Memory B cell (primary cell): ENCODE measurements at regions not wholly inside any gene's neighbourhood (a gene's known extent, or its start where the extent isn't known, plus 50 kb on each side); places are given as distances from the start of the nearest gene placed in this dataset.
"Not testable (repeated sequence)": the region's sequence is repeated elsewhere in the genome, so short reads cannot be mapped to it uniquely, and the experiment has no call there.

Source experiments
- ATAC-seq: fragments of 150-1000 bp; cut with Tn5 transposase; 2 replicates; pipeline ENCODE4 v1.10.0; 2021; ENCODE audit warnings: low read depth, mild to moderate bottlenecking, moderate library complexity
- DNase-seq, 2 donors: peaks; one replicate each; pipeline ENCODE4 v3.0.0; 2022; ENCODE audit warnings: low spot score in 2 of 2
- H3K27ac Mint-ChIP-seq: one replicate; pipeline ENCODE4 v1.8.0; 2022; ENCODE audit warnings: mild to moderate bottlenecking, moderate library complexity, mixed read lengths
- H3K27me3 Mint-ChIP-seq: one replicate; pipeline ENCODE4 v1.8.0; 2022; ENCODE audit warnings: mixed read lengths
- H3K36me3 Mint-ChIP-seq: one replicate; pipeline ENCODE4 v1.8.0; 2022; ENCODE audit warnings: mild to moderate bottlenecking, mixed read lengths
- H3K4me1 Mint-ChIP-seq: one replicate; pipeline ENCODE4 v1.8.0; 2022; ENCODE audit warnings: mixed read lengths
- H3K4me3 Mint-ChIP-seq: one replicate; pipeline ENCODE4 v1.8.0; 2022; ENCODE audit warnings: mild to moderate bottlenecking, moderate library complexity, mixed read lengths
- H3K9me3 Mint-ChIP-seq: one replicate; pipeline ENCODE4 v1.8.0; 2022; ENCODE audit warnings: mixed read lengths

DNA sequence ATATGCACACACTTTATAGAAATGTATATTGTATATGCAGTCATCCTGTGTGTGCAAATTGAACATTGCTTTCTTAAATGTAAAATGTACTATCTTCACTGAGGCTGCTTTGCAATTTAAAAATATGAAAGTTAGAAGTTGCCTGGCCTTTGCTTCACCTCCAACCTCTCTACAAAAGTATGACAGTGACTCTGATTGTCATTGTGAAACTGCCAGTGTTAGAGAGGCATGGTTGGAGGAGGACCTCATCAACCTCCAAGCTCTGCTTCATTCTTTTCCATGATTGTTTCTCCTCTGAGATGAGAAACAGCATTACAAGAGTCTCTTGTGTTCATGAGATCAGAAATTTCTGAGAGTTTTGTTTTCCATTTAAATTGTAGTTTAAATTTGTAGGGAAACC, 185.5 kb downstream of the ZC3H11B start:
- H3K4me3 Mint-ChIP-seq, result no peak overlapping the region
- H3K9me3 Mint-ChIP-seq, result no peaks in the 10 kb centered on the region
- H3K27me3 Mint-ChIP-seq, result no peaks in the 10 kb centered on the region
- no peak for ATAC-seq
- H3K36me3 Mint-ChIP-seq, result no peaks in the 10 kb centered on the region
- H3K27ac Mint-ChIP-seq, result no peak overlapping the region
- no peaks in the 10 kb centered on the region for H3K4me1 Mint-ChIP-seq
- no peak for DNase-seq

DNA sequence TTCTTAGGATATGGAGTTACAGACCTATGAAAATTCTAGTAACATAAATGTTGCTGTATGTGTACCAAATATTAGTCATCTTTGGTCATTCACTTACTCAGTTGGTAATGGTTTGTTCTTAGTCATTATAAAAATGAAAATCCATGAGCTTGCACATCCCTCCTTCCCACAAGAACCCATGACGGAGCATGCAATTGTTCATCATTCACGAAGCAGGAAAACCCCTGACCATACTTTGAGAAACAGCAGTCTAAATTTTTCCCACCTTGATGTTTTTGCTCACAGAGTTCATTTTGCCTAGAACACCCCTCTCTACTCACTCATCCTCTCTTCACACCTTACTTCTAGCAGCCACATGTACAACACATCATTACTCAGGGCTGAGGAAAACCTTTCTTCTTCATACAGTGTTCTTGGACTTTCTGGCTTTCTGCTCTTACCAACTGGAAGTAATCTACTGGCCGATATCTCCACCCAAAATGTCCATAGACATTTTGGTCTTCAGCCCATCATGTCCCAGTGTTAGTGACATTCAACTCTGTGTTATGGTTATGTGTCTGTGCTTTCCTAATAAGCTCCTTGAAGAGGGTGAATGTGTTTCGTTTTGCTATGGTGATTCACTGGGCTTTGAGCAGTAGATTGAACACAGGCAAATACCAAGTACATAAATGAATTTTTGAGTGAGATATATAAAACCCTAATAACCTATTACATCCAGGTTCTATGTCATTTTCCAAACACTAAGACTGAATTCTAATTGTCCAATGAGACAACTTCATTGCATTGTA, 189.9 kb downstream of the ZC3H11B start:
- DNase-seq, result no peak
- H3K4me3 Mint-ChIP-seq, result no peak overlapping the region
- no peaks in the 10 kb centered on the region for H3K9me3 Mint-ChIP-seq
- no peaks in the 10 kb centered on the region for H3K36me3 Mint-ChIP-seq
- H3K27ac Mint-ChIP-seq, result no peak overlapping the region
- no peaks in the 10 kb centered on the region for H3K4me1 Mint-ChIP-seq
- H3K27me3 Mint-ChIP-seq, result no peaks in the 10 kb centered on the region
- ATAC-seq, result no peak

DNA sequence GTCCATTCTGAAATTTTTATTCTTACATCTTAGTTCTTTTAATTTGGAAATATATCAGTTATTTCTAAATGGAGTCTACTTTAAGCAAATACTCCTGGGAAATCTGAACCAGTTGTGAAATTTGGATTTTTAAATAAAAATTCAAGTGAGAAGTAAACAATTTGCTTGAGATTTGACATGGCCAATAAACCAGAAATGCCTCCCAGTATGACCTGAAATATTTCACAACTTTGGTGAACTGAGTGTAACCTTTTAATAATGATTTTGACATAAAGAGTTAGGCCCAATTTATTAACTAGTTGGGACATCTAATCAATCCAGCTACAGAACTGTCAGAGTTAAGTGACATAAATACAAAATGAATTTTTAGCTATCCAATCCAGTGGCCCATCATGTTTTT, 192.0 kb downstream of the ZC3H11B start:
- Mint-ChIP-seq H3K36me3 (no peaks in the 10 kb centered on the region), H3K9me3 (no peaks in the 10 kb centered on the region), H3K27ac (no peak overlapping the region), H3K4me3 (no peak overlapping the region), H3K27me3 (no peaks in the 10 kb centered on the region), H3K4me1 (no peaks in the 10 kb centered on the region)
- DNase-seq (no peak), ATAC-seq (no peak)

DNA sequence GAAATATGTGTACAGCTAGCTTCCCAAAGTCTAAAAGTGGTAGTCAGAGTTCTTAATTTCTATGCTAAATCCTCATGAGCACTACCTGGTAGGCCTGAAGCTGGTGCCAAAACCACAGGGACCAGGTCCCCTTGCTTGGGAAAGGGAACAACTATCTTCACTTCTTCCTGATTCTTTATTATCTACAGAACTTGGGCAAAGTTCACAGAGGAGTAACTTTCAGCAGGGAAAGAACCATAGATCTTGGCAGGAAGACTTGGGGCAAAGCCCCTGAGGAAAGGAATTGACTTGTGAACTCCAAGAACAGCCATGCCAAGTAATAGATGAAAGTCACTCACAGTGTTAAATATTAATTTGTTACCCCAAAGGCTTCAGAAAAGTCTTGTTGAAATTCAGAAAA, 193.0 kb downstream of the ZC3H11B start:
- H3K36me3 Mint-ChIP-seq, result no peaks in the 10 kb centered on the region
- DNase-seq (no peak), ATAC-seq (no peak)
- H3K27ac Mint-ChIP-seq, result no peak overlapping the region
- H3K4me3 Mint-ChIP-seq, result no peak overlapping the region
- no peaks in the 10 kb centered on the region for H3K4me1 Mint-ChIP-seq
- H3K9me3 Mint-ChIP-seq, result no peaks in the 10 kb centered on the region
- H3K27me3 Mint-ChIP-seq, result no peaks in the 10 kb centered on the region

GRCh38 chr1:219419065-219419464, 193.8 kb downstream of the ZC3H11B start:
- ATAC-seq, result no peak
- H3K36me3 Mint-ChIP-seq, result no peaks in the 10 kb centered on the region
- no peak overlapping the region for H3K4me3 Mint-ChIP-seq
- H3K27ac Mint-ChIP-seq, result no peak overlapping the region
- H3K9me3 Mint-ChIP-seq, result no peaks in the 10 kb centered on the region
- H3K4me1 Mint-ChIP-seq, result no peaks in the 10 kb centered on the region
- H3K27me3 Mint-ChIP-seq, result no peaks in the 10 kb centered on the region
- DNase-seq, result no peak

- H3K9me3 Mint-ChIP-seq, result no peaks in the 10 kb centered on the region
- no peak overlapping the region for H3K27ac Mint-ChIP-seq
- H3K4me1 Mint-ChIP-seq, result no peaks in the 10 kb centered on the region
- no peaks in the 10 kb centered on the region for H3K27me3 Mint-ChIP-seq
- H3K36me3 Mint-ChIP-seq, result no peaks in the 10 kb centered on the region
- no peak for DNase-seq
- no peak overlapping the region for H3K4me3 Mint-ChIP-seq
- no peak for ATAC-seq
These were observed 195.3 kb downstream of the ZC3H11B start for GRCh38 chr1:219417610-219418009.

DNA sequence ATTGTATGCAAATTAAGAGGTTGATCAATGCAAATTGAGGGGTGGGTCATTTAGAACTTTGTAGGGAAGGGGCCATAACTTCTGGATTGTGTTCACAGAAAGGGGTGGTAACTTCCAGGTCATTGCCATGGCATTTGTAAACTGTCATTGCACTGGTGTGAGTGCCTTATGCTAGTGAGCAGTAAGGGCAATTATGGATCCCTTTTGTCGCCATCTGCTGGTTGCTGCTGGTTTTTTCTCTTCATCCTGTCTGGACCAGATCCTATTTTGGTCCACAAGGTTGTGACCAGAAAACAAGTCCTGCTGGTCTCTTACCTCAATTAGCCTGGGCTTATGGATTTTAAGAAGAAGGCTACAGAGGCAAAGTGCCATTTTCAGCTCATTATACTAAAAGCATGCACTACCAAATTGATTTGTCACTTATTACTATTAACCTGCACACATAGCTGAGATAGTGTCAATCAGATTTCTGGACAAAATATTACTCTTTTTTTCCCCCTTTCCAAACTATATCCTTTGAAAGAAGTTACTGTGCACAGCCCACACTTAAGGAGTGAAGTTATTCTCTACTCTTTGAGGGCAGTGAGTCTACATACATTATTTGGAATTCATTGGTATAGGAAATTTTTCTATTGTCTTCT, 196.2 kb downstream of the ZC3H11B start:
- no peaks in the 10 kb centered on the region for H3K4me1 Mint-ChIP-seq
- ATAC-seq (peak; percentile 73), DNase-seq (peak; percentile 45 to 57)
- H3K27me3 Mint-ChIP-seq, result no peaks in the 10 kb centered on the region
- H3K36me3 Mint-ChIP-seq, result no peaks in the 10 kb centered on the region
- H3K27ac Mint-ChIP-seq, result no peak overlapping the region
- no peak overlapping the region for H3K4me3 Mint-ChIP-seq
- H3K9me3 Mint-ChIP-seq, result no peaks in the 10 kb centered on the region

DNA sequence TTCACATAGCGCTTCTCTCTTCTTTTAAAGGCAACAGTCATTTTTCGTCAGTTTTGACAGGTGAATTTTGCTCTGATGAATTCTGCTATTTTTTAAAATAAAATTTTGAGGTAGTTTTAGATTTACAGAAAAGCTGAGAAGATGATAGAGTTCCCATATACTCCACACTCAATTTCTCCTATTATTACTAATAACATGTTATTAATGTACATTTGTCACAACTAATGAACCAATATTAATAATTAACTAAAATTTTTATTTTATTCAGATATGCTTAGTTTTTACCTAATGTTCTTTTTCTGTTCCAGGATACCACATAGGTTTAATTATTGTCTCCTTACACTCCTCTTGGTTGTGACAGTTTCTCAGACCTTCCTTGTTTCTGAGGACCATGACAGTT, 197.0 kb downstream of the ZC3H11B start:
- Mint-ChIP-seq H3K4me3 (no peak overlapping the region), H3K27ac (no peak overlapping the region), H3K27me3 (no peaks in the 10 kb centered on the region), H3K9me3 (no peaks in the 10 kb centered on the region), H3K4me1 (no peaks in the 10 kb centered on the region), H3K36me3 (no peaks in the 10 kb centered on the region)
- DNase-seq (no peak), ATAC-seq (no peak)

DNA sequence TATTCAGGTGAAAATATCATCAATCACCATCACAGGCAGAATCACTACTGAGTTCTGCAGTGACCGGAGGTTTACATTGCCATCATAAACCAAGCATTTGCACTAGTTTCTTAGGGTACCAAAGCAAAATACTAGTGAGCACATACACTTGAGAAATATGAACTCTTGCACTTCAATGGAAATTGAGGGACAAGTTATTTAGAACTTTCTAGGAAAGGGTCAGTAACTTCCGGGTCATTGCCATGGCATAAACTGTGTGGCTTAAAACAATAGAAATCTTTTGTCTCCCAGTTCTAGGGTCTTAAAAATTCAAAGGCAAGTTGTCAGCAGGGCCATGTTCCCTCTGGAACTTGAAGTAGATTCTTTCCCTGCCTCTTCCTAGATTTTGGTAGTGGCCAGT, 197.5 kb downstream of the ZC3H11B start:
- DNase-seq (no peak), ATAC-seq (no peak)
- Mint-ChIP-seq H3K27ac (no peak overlapping the region), H3K27me3 (no peaks in the 10 kb centered on the region), H3K36me3 (no peaks in the 10 kb centered on the region), H3K4me3 (no peak overlapping the region), H3K4me1 (no peaks in the 10 kb centered on the region), H3K9me3 (no peaks in the 10 kb centered on the region)

DNA sequence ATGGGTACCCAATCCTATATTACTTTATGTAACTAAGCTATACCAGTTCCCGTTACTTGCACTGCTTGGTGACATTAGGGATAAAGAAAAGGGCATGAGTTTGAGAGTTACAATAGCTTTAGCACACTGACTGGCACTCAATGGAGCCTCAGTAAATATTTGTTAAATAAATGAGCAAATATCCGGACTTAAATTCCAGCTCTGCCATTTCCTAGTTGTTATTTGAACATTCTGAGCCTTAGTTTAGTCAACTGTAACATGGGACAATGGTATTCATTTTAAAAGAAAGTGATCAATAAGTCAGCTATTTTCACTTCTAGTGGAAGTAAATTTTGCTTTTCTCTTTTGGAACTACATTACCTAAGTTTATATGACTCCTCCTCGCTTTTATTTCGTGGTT, 198.7 kb downstream of the ZC3H11B start:
- H3K36me3 Mint-ChIP-seq, result no peaks in the 10 kb centered on the region
- DNase-seq (no peak), ATAC-seq (no peak)
- H3K27me3 Mint-ChIP-seq, result no peaks in the 10 kb centered on the region
- no peaks in the 10 kb centered on the region for H3K4me1 Mint-ChIP-seq
- no peak overlapping the region for H3K27ac Mint-ChIP-seq
- no peaks in the 10 kb centered on the region for H3K9me3 Mint-ChIP-seq
- H3K4me3 Mint-ChIP-seq, result no peak overlapping the region

- Mint-ChIP-seq H3K27ac (no peak overlapping the region), H3K4me3 (no peak overlapping the region), H3K36me3 (no peaks in the 10 kb centered on the region), H3K9me3 (no peaks in the 10 kb centered on the region), H3K27me3 (no peaks in the 10 kb centered on the region), H3K4me1 (no peaks in the 10 kb centered on the region)
- no peak for ATAC-seq
- no peak for DNase-seq
These were observed 199.4 kb downstream of the ZC3H11B start for GRCh38 chr1:219413536-219413935.

- Mint-ChIP-seq H3K27me3 (no peaks in the 10 kb centered on the region), H3K27ac (no peak overlapping the region), H3K9me3 (no peaks in the 10 kb centered on the region), H3K4me3 (no peak overlapping the region), H3K36me3 (no peaks in the 10 kb centered on the region), H3K4me1 (no peaks in the 10 kb centered on the region)
- ATAC-seq (no peak), DNase-seq (no peak)
These were observed 200.1 kb downstream of the ZC3H11B start for GRCh38 chr1:219412772-219413171.

- H3K27me3 Mint-ChIP-seq, H3K27ac Mint-ChIP-seq, H3K9me3 Mint-ChIP-seq, ATAC-seq, H3K4me1 Mint-ChIP-seq, H3K36me3 Mint-ChIP-seq, H3K4me3 Mint-ChIP-seq, DNase-seq: not testable (repeated sequence)
These were observed 202.2 kb downstream of the ZC3H11B start for GRCh38 chr1:219410721-219411120.

GRCh38 chr1:219405531-219406331, 207.2 kb downstream of the ZC3H11B start:
- Mint-ChIP-seq H3K27ac (no peak overlapping the region), H3K36me3 (no peaks in the 10 kb centered on the region), H3K4me3 (no peak overlapping the region), H3K9me3 (no peaks in the 10 kb centered on the region), H3K4me1 (peaks cover 3% of the 10 kb centered on the region), H3K27me3 (no peaks in the 10 kb centered on the region)
- ATAC-seq, result no peak
- no peak for DNase-seq
